HG03378 (cell line): ENCODE measurements at regions not wholly inside any gene's neighbourhood (a gene's known extent, or its start where the extent isn't known, plus 50 kb on each side); places are given as distances from the start of the nearest gene placed in this dataset.

ENCODE experiments used
- ATAC-seq: cut with Tn5 transposase; IDR thresholded peaks from one replicate; pipeline ENCODE4 v1.9.1; 2021; ENCODE audit warnings: mild to moderate bottlenecking, moderate library complexity; ENCODE audit not compliant: unreplicated experiment

GRCh38 chr9:12612211-12612770 lies 80.9 kb upstream of the TYRP1 start:
- ATAC-seq: no peak

GRCh38 chr9:12613071-12613470 lies 80.1 kb upstream of the TYRP1 start:
- ATAC-seq: no peak

- ATAC-seq: no peak
Observed at GRCh38 chr9:12614488-12614887, 78.7 kb upstream of the TYRP1 start.

- ATAC-seq: no peak
Observed at GRCh38 chr9:12618956-12619355, 74.2 kb upstream of the TYRP1 start.

- ATAC-seq: no peak
Observed at GRCh38 chr9:12625844-12626243, 67.3 kb upstream of the TYRP1 start.

DNA sequence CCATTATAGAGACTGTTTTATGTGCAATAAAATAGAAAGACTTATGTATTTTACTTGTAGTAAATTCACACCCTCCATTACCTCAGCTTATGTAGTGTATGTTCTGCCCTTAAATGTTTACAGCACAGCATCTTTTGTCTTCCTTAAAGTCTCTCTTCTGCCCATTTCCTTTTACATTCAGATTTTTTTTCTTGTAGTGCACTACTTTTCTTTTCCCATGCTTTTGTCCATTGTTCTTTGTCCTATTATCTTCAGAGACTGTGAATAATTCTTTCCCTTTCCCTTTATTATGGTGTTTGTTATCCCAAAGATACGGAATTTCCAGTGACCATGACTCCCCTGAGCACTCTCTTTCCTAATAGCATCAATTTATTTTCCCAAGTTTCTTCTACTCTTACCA lies 66.1 kb upstream of the TYRP1 start:
- no peak for ATAC-seq

DNA sequence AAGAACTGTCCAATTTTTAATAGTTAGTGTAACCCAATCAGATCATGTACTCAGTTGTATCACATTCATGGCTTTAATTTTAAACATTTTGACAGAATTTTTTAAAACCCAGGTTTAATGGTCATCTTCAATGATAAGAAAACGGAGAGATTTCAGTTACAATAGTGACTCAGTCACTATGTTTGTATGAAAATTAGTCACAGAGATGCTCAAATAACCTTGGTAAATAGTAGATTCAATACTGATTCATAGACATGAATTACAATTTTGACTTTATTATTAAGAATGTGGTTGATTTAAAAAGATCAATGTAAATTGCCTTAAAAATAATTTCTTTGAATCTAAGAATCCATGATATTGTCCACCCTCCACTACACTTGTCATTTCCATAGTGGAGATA lies 64.6 kb upstream of the TYRP1 start:
- ATAC-seq: no peak

DNA sequence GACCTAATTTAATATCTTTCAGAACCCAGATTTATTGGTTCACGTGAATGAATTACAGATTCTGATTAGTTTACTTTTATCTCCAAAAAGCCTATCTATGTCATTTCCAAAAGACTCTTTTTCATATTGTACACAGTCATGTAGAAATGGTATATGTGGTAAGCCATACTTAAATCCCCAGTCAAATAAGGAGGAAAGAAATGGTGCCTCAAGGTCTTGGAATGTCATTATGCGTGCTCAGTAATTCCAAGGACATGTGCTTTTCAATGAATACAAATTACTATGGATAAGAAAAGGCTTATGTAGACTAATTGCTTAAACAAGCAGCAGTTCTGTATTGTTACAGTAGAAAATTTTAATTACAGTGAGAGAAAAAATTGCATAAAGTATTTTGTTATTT lies 64.1 kb upstream of the TYRP1 start:
- no peak for ATAC-seq

DNA sequence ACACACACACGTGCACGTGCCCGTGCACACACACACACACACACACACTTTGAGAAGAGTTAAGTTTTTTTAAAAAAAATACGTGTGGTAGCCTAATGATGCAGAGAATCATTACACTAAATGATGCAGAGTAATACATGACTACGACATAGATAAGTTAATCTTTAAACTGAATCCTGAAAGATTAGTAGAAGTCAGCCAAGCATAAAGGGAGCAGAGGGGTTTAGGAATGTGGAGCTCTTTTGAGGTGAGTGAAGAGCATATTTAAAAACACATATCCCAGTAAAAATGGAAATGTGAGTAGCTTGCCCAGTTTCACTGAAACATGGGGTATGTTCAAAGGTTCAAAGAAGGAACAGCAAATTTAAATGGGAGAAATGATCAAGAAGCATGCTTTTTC lies 61.3 kb upstream of the TYRP1 start:
- no peak for ATAC-seq

DNA sequence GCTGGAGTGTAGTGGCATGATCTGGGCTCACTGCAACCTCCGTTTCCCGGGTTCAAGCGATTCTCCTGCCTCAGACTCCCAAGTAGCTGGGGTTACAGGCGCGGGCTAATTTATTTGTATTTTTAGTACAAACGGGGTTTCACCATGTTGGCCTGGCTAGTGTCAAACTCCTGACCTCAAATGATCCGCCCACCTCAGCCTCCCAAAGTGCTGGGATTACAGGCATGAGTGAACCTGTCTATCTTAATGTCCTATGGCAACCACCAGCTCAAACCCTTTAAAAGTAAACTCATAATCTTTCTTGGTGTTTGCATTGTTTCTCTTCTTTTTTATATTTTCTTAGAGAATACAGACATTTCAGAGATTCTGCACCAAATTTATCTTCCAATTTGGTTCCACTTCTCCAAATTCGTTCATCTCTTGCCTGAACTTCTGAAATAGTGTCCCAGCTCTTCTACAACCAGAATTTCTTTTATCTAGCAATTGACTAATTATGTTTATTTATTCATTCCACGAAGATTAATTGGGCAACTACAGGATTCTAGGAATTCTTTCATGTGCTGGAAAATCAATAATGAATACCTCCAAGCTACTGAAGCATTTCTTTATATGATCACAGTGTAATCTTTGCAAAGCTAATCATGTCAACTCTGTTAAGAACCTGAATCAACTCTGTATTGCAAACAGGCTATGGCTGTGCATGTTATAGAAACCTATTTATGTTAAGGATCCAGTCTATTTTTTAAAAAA lies 60.0 kb upstream of the TYRP1 start:
- ATAC-seq: no peak

GRCh38 chr9:12640016-12640587 lies 53.1 kb upstream of the TYRP1 start:
- no peak for ATAC-seq

DNA sequence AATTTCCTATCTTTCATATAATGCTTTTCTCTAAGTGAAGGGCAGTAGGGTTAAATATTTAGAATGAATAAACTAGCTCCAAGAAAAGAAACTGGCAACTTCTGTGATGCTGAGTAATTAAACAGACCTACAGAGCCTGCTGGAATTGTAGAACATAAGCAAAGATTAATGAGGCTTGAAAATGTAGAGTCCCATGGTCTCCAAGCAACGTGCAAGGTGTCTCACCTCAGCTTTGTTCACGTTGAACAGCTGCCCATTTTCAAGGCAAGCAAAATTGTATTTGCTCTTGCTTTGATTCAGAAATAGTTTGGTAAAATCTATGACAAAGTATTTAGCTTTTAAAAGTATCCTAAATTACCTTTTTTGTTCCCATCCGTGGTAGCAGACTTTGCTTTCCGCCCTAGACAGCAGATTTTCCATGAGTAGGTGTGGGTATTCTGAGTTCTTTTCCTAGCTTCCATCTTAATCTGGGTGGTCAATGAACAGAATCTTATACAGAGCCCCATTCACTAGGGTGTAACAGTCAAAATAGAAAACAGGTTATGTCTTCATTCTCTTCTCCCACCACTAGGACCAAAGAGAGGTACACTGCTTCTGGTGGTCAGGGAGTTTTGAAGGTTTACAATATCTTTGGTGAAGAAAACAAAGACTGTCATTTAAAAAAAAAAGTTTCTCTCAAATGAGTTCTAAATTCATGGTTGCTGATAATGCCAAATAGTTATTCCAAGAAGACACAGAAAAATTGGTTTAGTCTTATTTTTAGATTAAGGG lies 52.1 kb upstream of the TYRP1 start:
- ATAC-seq: no peak
